ENCODE measurements at regions not wholly inside any gene's neighbourhood (a gene's known extent, or its start where the extent isn't known, plus 50 kb on each side); places are given as distances from the start of the nearest gene placed in this dataset.

- TF ChIP-seq, protein P1, sequence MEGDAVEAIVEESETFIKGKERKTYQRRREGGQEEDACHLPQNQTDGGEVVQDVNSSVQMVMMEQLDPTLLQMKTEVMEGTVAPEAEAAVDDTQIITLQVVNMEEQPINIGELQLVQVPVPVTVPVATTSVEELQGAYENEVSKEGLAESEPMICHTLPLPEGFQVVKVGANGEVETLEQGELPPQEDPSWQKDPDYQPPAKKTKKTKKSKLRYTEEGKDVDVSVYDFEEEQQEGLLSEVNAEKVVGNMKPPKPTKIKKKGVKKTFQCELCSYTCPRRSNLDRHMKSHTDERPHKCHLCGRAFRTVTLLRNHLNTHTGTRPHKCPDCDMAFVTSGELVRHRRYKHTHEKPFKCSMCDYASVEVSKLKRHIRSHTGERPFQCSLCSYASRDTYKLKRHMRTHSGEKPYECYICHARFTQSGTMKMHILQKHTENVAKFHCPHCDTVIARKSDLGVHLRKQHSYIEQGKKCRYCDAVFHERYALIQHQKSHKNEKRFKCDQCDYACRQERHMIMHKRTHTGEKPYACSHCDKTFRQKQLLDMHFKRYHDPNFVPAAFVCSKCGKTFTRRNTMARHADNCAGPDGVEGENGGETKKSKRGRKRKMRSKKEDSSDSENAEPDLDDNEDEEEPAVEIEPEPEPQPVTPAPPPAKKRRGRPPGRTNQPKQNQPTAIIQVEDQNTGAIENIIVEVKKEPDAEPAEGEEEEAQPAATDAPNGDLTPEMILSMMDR (conservative IDR thresholded peaks at IDR 0.05; ENCODE audit: low read depth in 2 of 2), result no peak
- no peak for TF ChIP-seq REST (IDR thresholded peaks at IDR 0.05; ENCODE audit: unreplicated experiment)
Observed at GRCh38 chr4:106695501-106696262, 327.1 kb upstream of the GIMD1 start.

Measured in GM23338 (cell line).